ENCODE measurements at regions not wholly inside any gene's neighbourhood (a gene's known extent, or its start where the extent isn't known, plus 50 kb on each side); places are given as distances from the start of the nearest gene placed in this dataset.

DNA sequence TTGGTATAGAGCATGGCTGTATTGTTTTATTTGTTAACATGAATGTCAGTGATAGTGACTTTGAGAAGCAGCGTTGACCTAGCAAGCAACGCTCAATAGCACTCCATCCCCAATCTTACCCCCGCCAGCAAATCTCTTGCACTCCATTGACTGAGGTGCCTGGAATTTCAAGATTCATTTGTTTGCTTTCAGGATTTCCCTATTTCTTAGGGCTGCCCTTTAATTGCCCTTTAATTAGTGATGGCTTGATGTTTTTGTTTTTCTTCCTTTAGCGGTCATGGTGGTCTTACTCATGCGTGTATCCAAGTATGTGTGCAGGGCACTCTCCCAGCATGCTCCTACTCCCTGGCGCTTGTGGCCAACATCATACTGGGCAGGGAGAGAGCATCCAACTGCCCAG lies 216.8 kb upstream of the TBL1XR1 start:
- H3K36me3 ChIP-seq (ENCODE audit: low read depth), result no peaks in the 10 kb centered on the region
- no peaks in the 10 kb centered on the region for H3F3A ChIP-seq (ENCODE audit: insufficient read depth, low read depth)
- H3K27me3 ChIP-seq (ENCODE audit: insufficient read depth, low read depth), result no peaks in the 10 kb centered on the region
- H3K4me1 ChIP-seq (replicated peaks; ENCODE audit: insufficient read depth), result no peaks in the 10 kb centered on the region
- H3K27ac ChIP-seq, result no peak overlapping the region
- no peaks in the 10 kb centered on the region for H4K20me1 ChIP-seq (ENCODE audit: insufficient read depth)
- TF ChIP-seq EZH2 (IDR thresholded peaks at IDR 0.05; ENCODE audit: low read depth), result no peak
- TF ChIP-seq CTCF (conservative IDR thresholded peaks at IDR 0.05), result no peak
- intact Hi-C loops (cut with micrococcal nuclease; ENCODE audit: unreplicated experiment), result no loop called here
- H2AFZ ChIP-seq, result no peak overlapping the region
- POLR2A ChIA-PET (ENCODE audit: unreplicated experiment), result no interaction called here
- no peak for DNase-seq
- CTCF ChIA-PET, result no interaction called here
- no peaks in the 10 kb centered on the region for H3K9me3 ChIP-seq (ENCODE audit: insufficient read depth, low read depth)
- no peaks in the 10 kb centered on the region for H3K9me2 ChIP-seq (ENCODE audit: insufficient read depth)
- no peaks in the 10 kb centered on the region for H3K79me2 ChIP-seq (ENCODE audit: low read depth)
- no peak overlapping the region for H3K4me3 ChIP-seq
- H3K4me2 ChIP-seq, result no peak overlapping the region
- no TSS peak for BruUV-seq (replicated peaks)

- ChIA-PET POLR2A (ENCODE audit: unreplicated experiment) (no interaction called here), CTCF (no interaction called here)
- intact Hi-C loops (cut with micrococcal nuclease; ENCODE audit: unreplicated experiment), result no loop called here
- Histone ChIP-seq H3K79me2 (ENCODE audit: low read depth) (no peaks in the 10 kb centered on the region), H3F3A (ENCODE audit: insufficient read depth, low read depth) (no peaks in the 10 kb centered on the region), H2AFZ (no peak overlapping the region), H3K4me2 (no peak overlapping the region), H3K4me3 (no peak overlapping the region), H3K9me3 (ENCODE audit: insufficient read depth, low read depth) (no peaks in the 10 kb centered on the region), H3K4me1 (replicated peaks; ENCODE audit: insufficient read depth) (0 out of 2 replicates have a peak, but pooled peaks cover 7% of the 10 kb centered on the region), H3K36me3 (ENCODE audit: low read depth) (no peaks in the 10 kb centered on the region), H3K27ac (no peak overlapping the region), H3K9me2 (ENCODE audit: insufficient read depth) (no peaks in the 10 kb centered on the region), H3K27me3 (ENCODE audit: insufficient read depth, low read depth) (no peaks in the 10 kb centered on the region), H4K20me1 (ENCODE audit: insufficient read depth) (no peaks in the 10 kb centered on the region)
- TF ChIP-seq CTCF (conservative IDR thresholded peaks at IDR 0.05) (no peak), EZH2 (IDR thresholded peaks at IDR 0.05; ENCODE audit: low read depth) (no peak)
- no peak for DNase-seq
- BruUV-seq (replicated peaks), result no TSS peak
Measured at GRCh38 chr3:177418787-177419186, 221.5 kb upstream of the TBL1XR1 start.

DNA sequence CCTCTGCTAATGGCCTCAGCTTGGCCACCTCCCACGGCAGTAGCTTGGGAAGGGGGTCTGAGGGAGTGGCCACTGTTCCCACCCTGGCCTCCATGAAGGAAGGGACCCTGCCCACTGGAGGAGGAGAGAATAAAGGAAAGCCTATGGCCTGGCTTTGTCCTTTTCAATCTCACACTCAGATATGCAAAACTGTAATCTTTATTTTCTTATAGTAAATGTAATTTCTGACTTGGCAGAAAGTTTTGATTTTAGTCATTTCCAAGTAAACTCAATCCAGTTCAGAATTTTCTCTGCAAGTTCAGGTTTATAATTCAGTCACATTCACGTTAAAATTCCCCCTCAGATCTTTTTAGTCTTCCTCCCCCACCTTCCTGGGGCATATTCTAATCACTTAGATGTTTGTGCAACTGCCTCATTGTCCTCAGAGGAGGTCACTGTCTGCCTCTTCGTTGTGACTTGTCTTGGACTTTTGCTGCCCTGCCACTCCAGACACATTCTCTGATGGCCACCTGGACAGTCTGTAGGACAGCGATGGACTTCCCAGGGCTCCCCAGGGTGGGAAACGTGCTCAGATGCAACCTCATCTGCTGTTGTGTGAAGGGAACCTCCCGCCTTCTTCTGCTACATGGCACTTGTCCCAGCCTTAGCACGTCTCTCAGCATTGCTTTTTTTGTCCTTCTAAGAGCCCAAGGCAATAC lies 222.8 kb upstream of the TBL1XR1 start:
- TF ChIP-seq CTCF (conservative IDR thresholded peaks at IDR 0.05) (no peak), EZH2 (IDR thresholded peaks at IDR 0.05; ENCODE audit: low read depth) (no peak)
- Histone ChIP-seq H4K20me1 (ENCODE audit: insufficient read depth) (no peaks in the 10 kb centered on the region), H3K4me2 (no peak overlapping the region), H3K4me3 (no peak overlapping the region), H3K36me3 (ENCODE audit: low read depth) (no peaks in the 10 kb centered on the region), H3K9me2 (ENCODE audit: insufficient read depth) (no peaks in the 10 kb centered on the region), H3F3A (ENCODE audit: insufficient read depth, low read depth) (no peaks in the 10 kb centered on the region), H3K4me1 (replicated peaks; ENCODE audit: insufficient read depth) (0 out of 2 replicates have a peak, but pooled peaks cover 7% of the 10 kb centered on the region), H2AFZ (no peak overlapping the region), H3K27me3 (ENCODE audit: insufficient read depth, low read depth) (no peaks in the 10 kb centered on the region), H3K79me2 (ENCODE audit: low read depth) (no peaks in the 10 kb centered on the region), H3K27ac (no peak overlapping the region), H3K9me3 (ENCODE audit: insufficient read depth, low read depth) (no peaks in the 10 kb centered on the region)
- CTCF ChIA-PET, result no interaction called here
- no TSS peak for BruUV-seq (replicated peaks)
- no peak for DNase-seq
- intact Hi-C loops (cut with micrococcal nuclease; ENCODE audit: unreplicated experiment), result no loop called here
- POLR2A ChIA-PET (ENCODE audit: unreplicated experiment), result no interaction called here

All from PC-9 (cell line).